ENCODE measurements at regions not wholly inside any gene's neighbourhood (a gene's known extent, or its start where the extent isn't known, plus 50 kb on each side); places are given as distances from the start of the nearest gene placed in this dataset.
A peak's percentile ranks its signal among the peaks of the same experiment; 100 is the strongest.
"Not testable (repeated sequence)": the region's sequence is repeated elsewhere in the genome, so short reads cannot be mapped to it uniquely, and the experiment has no call there.

DNA sequence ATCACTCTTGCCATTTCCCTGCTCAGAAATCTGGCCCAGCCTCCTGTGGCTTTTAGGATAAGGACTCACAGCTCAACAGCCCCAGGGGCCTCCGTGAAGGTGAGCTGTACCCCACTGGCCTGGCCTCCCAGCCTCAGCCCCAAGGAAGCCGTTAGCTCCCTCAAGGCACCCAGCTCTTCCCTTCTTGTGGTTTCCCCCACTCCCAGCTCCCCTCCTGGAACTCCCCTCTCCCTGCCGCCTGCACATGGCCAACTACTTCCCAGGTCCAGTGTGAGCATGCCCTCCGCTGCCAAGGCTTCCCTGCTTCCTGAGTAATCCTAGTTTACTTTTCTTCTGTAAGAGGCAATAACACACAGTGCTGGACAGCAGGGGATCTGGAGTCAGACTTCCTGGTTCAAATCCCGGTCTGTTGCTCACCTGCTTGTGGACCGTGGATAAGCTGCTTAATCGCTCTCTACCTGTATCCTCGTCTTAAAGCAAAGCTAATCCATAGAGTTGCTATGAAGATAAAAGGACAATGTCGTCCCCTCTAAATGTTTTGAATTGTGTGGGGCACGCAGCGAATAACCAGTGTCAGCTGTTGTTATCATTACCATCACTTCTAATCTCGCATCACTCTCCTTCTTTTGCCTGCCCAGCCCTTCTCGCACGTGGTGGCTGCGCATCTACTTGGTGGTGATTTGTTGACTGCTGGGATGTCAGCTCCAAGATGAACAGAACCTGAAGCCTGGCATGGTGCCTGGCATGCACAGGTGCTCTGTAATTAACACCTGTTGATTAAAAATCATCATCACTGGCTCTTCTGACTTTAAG is 86.6 kb downstream of the C5orf15 start:
- no peak for DNase-seq

DNA sequence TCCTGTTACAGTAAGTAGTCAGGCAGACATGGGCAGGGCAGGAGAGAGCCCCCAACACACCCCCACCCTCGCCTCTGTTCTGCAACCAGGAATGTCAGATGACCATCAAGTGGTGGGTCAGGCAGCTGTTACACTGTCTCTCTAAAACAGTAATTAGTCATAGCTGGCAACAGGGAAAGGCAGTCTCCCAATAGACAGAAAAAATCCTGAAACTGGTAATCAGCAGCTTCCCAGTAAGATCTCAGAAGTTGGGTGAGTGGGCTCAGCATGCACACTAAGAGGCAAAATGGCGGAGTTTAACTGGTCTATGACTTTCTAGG is 90.2 kb downstream of the C5orf15 start:
- DNase-seq = no peak

DNA sequence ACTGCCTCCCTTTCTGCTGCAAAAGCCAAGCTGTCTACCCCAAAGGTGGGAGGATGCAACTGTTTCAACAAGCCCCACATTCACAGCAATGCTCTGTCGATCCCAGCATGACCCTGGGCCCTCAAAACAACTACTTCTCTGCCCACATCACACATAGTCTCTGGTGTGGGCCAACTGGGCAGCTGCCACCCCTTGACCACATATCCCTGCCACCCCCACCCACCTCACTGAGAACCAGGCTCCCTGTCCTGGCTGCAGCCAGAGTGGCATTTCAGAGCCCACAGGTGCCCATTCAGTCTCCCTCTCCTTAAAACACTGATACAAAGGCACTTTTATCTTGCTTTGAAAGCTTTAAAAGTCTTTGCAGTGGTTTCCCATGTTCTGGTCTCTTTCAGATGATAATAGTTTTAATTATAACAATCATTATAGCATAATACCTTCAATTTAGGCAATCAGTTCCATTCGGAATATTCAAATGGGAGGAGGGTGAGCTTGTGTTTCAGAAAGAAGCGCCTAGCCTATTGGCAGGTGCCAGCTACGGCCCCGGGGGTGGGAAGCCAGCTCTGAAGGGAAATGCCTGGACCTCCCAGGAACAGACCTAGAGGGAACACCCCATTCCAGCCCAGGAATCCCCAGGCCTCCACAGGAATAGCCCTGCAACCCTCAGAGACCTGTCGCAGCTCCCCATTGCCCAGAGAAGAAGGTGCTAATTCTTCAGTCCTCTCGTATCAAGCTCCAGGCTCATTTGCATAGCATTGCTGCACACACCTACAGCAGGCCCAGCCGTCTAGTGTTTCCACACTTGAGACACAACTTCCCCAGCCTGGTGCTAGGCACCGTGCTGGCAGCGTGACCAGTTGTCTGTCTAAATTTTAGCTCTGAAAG is 90.8 kb downstream of the C5orf15 start:
- no peak for DNase-seq

DNA sequence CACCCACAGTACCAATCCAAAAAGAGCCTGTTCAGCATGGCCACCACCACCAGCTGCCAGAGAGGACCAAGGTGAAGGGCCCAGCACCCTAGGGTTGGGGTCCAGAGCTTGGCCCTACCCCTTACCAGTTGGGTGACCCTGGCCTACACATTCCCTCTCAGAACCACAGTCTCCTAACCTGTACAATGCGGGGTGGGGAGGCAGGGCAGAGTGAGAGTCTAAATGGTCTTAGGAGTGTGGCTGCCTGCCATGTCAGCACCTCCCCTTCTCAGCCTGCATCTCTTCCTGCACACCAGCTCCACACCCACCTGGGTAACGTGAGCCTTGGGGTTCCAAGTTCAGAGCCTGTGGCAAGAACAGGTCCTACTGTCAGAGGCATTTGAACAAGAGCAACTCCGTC is 92.2 kb downstream of the C5orf15 start:
- no peak for DNase-seq

DNA sequence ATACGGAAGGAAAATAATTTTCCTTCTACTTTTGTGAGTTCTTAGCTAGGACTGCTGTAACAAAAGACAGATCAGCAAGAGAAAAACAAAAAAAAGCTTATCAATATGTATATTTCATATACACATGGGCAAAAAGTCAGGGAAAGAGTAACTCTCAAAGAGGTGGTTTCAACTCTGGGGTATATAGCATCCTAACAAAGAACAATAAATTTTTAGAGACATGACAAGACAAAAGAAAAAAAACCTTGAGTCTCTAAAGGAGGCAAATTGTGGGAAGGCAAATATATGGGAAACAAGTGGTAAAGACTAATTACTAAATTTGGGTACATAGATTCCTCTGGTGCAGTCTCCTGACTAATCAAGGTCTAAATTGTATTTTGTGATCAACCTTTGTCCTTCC is 93.2 kb downstream of the C5orf15 start:
- DNase-seq = no peak

DNA sequence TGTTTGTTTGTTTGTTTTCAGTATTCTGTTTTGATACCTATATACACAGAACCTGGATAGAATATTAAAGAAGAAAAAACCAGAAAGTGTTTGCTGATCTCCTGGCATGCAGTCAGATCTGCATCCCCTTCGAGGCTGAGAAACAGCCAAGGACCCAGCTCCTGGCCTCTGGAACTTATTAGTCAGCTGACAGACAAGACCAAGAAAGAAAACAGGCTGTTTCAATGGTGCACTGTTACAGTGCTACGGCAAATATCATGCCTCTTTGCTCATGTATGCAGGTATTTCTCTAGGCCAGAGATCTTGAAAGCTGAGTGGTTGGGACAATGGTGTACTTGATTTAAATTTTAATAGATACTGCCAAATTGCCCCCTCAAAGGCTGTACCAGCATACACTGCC is 95.0 kb downstream of the C5orf15 start:
- no peak for DNase-seq

DNA sequence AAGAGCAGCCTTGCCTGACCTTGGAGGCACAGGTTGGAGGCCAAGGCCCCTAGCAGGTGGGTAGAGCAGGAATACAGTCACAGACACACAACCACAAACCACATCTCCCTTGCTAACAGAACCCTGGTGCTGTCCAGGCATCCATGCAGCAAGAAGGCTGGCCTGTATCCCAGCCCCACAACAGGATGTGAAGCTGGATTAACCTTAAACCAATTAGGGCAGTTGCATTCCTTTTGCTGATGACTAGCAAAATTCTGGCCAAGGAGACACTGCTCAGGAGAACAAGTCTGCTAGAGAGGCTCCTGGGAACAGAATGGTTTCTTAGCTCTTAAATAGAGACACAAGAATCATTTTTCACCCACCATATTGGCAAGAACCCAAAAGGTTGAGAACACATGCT is 97.8 kb downstream of the C5orf15 start:
- DNase-seq = no peak

DNA sequence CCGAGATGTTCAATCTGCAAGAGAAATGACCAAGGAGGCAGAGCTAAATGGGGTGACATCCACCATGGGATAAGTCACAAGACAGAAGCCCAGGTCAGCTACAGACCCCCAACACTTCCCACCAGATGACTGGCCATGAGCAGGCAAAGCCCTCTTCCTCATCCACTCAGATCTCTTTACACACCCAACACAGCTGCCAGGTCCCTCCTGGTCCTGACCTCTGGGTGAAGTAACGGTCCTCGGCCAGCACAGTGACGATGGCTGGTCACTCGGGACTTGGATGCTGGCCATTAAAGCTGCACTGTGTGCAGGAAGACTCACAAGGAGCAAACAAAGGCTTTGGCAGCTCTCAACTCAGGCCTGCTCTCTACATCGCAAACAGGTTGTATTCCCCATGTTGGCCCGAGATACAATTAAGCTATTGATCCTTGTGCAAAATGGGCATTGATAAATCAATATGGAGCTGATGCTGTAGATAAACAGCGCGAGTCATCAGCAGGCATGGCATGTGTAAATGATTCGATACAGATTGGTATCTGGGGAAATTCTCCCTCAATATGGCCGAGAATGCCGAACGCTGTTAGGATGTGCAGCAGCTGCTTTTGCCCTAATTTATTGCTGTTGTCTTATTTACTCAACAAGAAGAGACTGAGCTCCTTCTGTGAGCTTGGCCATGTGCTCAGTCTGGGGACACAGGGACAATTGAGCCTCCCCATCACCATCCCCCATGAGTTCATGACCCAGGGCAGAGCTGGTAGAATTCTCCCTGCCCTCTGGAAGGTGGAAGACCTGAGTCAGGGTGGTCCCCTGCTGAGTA is 98.7 kb downstream of the C5orf15 start:
- no peak for DNase-seq

DNA sequence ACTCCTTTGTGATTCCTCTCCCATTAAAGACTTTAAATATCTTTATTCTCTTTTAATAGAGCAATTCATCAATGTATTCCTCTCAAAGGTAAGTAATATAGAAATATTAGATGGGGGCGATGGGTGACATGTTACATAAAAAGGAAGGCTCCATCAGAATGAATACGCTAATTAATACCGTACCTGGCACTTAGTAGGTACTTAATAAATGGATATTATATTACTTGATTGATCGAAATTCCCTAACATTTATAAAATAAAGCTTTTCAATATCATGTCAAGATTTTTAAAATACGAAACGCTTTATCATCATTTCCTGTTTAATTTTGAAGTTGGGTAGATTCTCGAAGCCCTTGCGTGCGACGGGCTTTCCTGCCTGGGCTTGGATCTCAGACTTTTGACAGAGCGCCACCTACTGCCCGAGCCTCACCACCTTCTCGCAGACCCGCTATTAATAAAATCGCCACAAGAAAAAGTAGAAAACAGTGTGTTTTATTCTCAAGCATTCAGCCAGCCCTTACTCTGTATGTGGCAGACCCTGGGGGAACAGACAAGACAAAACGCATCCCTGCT is 99.4 kb downstream of the C5orf15 start:
- peak; percentile 53 to 67 for DNase-seq

DNA sequence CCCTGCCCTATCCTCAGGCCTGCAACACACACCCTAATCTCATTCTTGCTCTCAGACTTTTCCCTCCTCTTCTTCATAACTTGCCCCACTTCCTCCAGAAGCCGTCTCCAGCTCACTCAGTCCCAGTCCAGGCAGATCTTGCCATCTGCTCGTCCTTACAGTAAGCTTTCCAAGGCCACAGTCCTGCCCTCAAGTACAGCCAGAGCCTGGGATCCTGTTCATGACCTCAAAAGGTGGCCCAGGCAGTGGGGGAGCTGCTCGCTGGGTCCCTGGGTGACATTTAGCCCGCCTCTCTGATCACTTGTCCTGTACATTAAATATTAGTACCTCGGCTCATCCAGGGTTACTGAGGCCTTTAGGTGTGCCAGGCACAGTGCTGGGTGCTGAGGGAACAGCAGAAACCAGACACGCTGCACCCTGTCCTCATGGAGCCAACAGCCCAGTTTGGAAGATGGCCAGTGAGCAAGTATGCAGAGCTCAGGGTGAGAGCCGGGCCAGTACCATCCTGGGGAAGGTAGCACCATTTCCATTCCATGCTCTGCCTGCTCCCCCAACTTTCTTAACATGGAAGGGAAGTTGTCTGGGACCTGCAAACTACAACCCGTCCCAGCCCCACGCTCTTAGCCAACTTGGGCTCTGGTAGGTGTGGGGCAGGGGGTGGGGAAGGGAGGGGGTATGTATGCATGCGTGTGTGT is 100.4 kb downstream of the C5orf15 start:
- DNase-seq = no peak

DNA sequence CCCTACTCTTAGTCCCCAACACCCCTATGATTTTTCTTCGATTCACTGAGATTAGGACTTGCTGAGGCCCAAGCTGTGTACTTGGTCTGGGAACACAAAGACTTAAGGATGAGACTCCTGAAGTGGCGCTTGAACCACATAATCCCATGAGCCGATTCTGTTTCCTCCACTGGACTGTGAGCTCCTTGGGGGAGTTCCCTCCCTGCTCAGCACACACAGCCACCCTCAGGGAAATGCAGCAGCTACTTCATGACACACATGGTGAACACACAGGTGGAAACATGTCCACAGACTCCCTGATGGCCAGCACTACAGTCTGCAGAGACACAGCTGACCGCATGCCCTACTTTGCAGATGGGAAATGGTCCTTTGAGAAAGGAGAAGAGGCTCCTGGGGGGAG is 101.1 kb downstream of the C5orf15 start:
- DNase-seq = no peak

DNA sequence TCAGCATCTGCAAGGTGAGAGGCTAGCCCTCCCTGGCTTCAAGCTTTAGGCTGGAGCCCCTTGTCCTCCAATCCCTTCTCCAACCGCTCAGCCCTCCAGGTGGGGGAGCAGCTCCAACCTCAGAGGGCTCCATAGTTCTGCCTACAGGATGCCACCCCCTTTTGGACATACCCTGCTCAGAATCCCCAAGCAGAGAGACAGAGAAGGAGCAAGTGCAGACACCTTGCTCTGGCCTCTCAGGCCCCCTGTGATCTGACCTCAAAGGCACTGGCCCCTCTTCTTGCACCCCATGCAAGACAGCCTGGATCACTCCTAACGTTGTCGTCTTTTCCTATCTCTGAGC is 101.6 kb downstream of the C5orf15 start:
- DNase-seq = no peak

DNA sequence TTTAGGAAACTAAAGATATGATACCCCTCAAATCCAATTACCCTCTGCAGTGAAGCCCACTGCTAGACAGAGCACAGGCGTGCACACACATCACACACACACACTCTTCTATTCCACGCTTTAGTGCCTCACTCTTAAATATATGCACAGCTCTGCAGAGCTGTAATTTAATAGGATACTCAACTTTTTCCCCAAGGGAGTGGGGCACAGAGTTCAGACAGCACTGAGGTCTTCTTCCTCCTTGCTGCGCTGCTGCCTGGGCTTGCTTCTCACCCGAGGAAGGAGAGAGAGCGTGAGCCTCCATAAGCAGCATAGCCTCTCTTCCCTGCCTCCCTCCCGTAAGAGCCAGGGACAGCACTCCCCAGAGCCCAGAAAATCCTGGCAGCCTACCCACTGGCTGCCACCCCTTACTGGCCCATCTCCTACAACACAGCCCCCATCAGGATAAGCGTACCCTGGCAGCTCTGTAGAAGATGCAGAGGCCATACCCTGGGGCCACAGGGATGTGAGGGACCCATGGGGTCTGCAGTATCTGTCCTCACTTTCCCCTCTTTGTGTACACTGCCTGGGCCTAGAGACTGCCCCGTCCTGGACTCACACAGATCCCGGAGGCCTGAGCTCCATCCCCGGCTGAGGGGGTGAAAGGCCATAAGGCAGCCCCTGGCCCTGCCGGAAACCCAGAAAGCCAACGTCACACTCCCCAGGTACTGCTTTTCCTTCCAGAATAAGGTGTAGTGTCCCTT is 102.1 kb downstream of the C5orf15 start:
- no peak for DNase-seq

DNA sequence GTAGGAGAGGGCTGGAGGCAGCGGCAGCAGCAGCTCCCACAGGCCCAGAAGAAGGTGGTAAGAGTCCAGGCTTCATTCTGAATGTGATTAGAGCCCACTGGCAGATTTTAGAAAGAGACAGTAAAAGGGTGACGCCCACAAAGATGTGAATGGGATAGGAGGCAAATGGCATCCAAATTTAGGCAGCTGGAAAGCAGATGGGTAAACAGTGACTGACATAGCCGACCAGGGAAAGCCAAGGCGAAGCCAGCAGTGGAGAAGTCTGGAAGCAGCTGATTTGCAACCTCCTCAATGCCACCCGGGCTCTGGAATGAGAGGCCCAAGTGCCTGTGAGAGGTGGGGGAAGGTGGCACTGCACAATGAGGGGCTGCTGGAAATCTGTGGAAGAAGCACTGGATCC is 103.3 kb downstream of the C5orf15 start:
- no peak for DNase-seq

DNA sequence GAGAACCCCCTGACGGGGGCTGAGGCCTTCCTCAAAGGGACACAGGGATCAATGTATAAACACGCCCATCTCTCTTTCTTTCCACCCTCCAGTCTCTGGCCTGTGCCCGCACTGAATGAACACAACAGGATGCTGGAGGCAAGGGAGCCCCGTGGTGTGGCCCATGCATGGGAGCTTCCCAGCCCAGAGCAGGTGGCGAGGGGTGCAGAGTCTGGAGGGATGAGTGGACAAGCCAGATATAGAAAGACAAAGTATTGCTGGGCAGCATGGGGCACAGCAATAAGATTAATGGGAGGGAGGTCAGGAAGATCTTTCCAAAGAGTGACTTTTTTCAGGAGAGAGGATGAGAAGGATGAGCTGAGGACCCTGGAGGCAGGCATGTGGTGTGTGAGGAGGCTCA is 103.7 kb downstream of the C5orf15 start:
- no peak for DNase-seq

DNA sequence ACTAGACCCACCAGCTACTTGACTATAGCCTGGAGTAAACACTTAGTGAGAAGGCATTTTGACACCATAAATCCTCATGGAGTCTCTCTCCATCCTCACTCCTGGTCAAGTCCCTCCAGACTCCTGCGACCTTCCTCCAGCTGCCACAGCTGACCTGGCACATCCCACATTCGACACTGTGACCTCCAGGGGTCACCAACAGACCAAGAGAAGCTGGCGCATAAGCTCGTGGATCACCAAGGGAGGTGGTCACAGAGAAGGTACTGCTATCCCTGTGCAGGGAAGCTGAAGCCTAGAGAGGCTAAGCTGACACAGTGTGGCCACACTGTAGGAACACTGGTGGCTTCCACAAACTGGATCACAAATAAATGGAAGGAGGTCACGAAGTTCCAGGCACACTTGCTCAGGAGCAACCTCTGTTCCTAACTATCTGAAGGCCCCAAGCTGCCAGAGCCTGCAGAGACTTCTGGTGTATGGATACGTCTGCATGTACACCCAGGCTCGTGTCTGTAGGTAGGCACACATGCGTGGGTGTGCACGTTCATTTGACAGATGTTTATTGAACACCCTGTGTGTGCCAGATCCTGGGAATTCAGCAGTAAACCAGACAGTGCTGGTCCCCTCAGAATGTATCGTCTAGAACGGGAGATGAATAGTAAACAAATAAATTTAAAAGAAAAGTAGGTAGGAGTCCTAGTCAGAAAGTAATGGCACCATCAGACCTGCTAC is 104.4 kb downstream of the C5orf15 start:
- no peak for DNase-seq

DNA sequence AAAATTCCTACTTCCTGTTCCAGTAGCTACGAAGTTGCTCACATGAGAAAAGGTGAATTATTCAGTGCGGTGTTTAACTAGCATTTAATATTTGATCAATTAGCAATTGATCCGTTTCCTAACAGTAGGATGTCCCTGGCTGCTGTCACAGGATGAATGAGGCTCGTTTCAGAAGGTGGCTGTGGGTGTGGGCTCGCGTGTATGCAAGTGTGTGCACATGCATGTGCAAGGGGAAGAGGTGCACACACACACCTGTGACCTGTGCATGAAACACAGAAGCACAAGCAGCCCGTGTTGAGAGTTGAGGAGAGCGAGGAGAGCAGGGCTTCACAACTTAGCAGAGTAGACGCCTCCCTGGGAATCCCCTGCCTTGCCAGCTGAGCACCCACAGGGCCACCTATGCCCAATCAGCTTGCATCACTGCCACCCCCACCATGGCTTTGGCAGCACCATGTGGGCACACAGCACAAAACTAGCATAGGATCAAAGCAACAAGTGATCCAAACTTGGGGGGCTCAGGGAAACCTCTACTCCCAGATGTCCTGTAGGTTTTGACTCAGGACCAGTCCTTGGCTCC is 107.2 kb downstream of the C5orf15 start:
- peak in 1 of 2 donors; percentile 32 for DNase-seq

DNA sequence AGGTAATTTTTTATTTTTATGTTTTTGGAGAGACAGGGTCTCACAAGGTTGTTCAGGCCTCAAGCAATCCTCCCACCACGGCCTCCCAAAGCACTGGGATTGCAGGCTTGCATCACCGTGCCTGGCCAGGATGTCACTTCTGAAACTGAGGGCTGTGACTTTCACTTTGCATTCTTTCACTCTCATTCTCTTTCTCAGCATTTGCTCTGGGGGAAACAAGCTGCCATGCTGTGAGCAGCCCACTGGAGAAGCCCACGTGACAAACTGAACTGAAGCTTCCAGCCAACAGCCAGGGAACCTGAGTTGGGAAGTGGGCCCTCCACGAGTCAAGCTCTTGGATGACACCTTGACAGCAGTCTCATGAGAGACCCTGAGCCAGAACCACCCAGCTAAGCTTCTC is 109.4 kb downstream of the C5orf15 start:
- DNase-seq = no peak

DNA sequence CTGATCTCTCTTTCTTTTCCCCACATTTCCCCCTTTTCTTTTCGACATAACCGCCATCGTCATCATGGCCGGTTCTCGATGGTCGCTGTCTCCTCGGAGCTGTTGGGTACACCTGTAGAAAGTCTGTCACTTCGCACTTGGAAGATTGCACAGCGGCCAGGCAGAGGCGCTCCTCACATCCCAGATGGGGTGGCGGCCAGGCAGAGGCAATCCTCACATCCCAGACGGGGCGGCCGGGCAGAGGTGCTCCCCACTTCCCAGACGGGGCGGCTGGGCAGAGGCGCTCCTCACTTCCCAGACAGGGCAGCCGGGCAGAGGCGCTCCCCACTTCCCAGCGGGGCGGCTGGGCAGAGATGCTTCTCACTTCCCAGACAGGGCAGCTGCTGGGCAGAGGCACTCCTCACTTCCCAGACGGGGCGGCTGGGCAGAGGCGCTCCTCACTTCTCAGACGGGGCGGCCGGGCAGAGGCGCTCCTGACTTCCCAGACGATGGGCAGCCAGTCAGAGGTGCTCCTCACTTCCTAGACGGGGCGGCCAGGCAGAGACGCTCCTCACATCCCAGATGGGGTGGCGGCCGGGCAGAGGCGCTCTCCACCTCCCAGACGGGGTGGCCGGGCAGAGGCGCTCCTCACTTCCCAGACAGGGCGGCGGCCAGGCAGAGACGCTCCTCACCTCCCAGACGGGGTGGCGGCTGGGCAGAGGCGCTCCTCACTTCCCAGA is 110.7 kb downstream of the C5orf15 start:
- DNase-seq = not testable (repeated sequence)

DNA sequence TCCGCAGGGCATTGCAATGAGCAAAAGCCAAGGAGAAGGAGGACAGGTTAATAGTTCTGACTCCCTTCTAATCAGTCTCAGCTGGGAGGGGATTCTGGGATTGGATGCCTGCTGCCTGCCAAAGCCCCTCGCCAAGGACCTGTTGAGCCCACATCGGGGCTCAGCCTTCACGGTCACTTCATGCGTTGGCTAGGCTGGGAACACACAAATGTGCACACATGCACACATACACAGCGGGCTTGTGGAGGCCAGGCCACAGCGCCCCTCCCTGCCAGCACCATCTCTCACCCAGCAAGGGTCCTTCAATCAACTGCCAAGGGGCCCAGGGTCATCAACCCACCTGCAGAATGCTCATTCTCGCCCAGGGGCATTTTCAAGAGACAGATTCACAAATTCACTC is 113.9 kb downstream of the C5orf15 start:
- no peak for DNase-seq
